GM12878 (cell line): ENCODE measurements at regions not wholly inside any gene's neighbourhood (a gene's known extent, or its start where the extent isn't known, plus 50 kb on each side); places are given as distances from the start of the nearest gene placed in this dataset.
"Not testable (repeated sequence)": the region's sequence is repeated elsewhere in the genome, so short reads cannot be mapped to it uniquely, and the experiment has no call there.

Experiments used
- ATAC-seq: fragments of 200-7000 bp; cut with Tn5 transposase; 3 replicates; pipeline ENCODE4 v1.9.1; 2020; ENCODE audit warnings: mild to moderate bottlenecking, moderate library complexity
- BruUV-seq: library from RNA; stranded (reverse); fragments of 400-500 nt; replicated peaks from 2 replicates; lab custom pipeline; 2021; lab: Mats Ljungman, UMichigan
- CTCF ChIA-PET: fragments of 300-600 bp; sonication (Branson Sonifier 250); formaldehyde crosslinking; extraction: SDS; loops from one replicate; lab custom pipeline; 2021; ENCODE audit warnings: inconsistent platforms; lab: Yijun Ruan, JAX
- POLR2A ChIA-PET: fragments of 350-600 bp; formaldehyde crosslinking; extraction: SDS; loops from one replicate; lab custom pipeline; 2021; ENCODE audit warnings: inconsistent platforms; lab: Charles Lee
- RAD21 ChIA-PET: fragments of 300-600 bp; sonication (Branson Sonifier 250); formaldehyde crosslinking; loops from one replicate; lab custom pipeline; 2023; ENCODE audit warnings: antibody characterized with exemption; ENCODE audit not compliant: unreplicated experiment; lab: Charles Lee
- SMC1A ChIA-PET: fragments of 300-600 bp; sonication (Branson Sonifier 250); formaldehyde crosslinking; loops from one replicate; lab custom pipeline; 2023; ENCODE audit not compliant: unreplicated experiment, uncharacterized antibody; lab: Charles Lee
- DNase-seq: peaks from one replicate; pipeline ENCODE4 v3.0.0-alpha.2; 2011; ENCODE audit warnings: low read depth, low spot score
- FAIRE-seq: peaks from 3 replicates; lab custom pipeline; 2011; peaks lifted over from hg19 to GRCh38; lab: Jason Lieb, UNC
- H2AFZ ChIP-seq: 2 replicates; pipeline ENCODE4 v1.6.0; 2011; ENCODE audit warnings: low read depth, low read length, control low read depth; ENCODE audit not compliant: control insufficient read depth
- H3K27ac ChIP-seq: 2 replicates; pipeline ENCODE4 v1.5.1; 2011; ENCODE audit warnings: control low read depth; ENCODE audit not compliant: control insufficient read depth, insufficient read depth
- H3K27me3 ChIP-seq, 2 experiments: replicated peaks in 1 of 2; 2 replicates each; pipeline versions ENCODE4 v1.6.0 to v1.6.1; 2011; ENCODE audit warnings: low read length in 1 of 2; ENCODE audit not compliant: control insufficient read depth in 2 of 2, insufficient read depth in 2 of 2
- H3K36me3 ChIP-seq, 2 experiments: 2 replicates each; pipeline ENCODE4 v1.5.1; 2011; ENCODE audit warnings: low read length in 1 of 2; ENCODE audit not compliant: control insufficient read depth in 2 of 2, insufficient read depth in 2 of 2
- H3K4me1 ChIP-seq: 2 replicates; pipeline ENCODE4 v1.6.1; 2011; ENCODE audit warnings: mild to moderate bottlenecking, low read length, moderate library complexity, mixed read lengths; ENCODE audit not compliant: control insufficient read depth, insufficient read depth
- H3K4me2 ChIP-seq: 2 replicates; pipeline ENCODE4 v1.6.0; 2011; ENCODE audit warnings: control low read depth; ENCODE audit not compliant: control insufficient read depth, insufficient read depth
- H3K4me3 ChIP-seq: fragments of 200-600 bp; sonication (generic); 2 replicates; pipeline ENCODE4 v1.5.1; 2016
- H3K79me2 ChIP-seq: 2 replicates; pipeline ENCODE4 v1.6.0; 2011; ENCODE audit warnings: low read length; ENCODE audit not compliant: control insufficient read depth, insufficient read depth
- H3K9ac ChIP-seq: 2 replicates; pipeline ENCODE4 v1.8.0; 2011; ENCODE audit warnings: low read length, control low read depth, mixed read lengths; ENCODE audit not compliant: control insufficient read depth, insufficient read depth
- H3K9me3 ChIP-seq: replicated peaks from 3 replicates; pipeline ENCODE4 v1.5.1; 2011; ENCODE audit warnings: mild to moderate bottlenecking, low read length; ENCODE audit not compliant: control insufficient read depth, insufficient read depth
- H4K20me1 ChIP-seq: 2 replicates; pipeline ENCODE4 v1.6.0; 2011; ENCODE audit not compliant: control insufficient read depth, insufficient read depth
- WRNIP1 ChIP-seq: IDR thresholded peaks from 2 replicates; pipeline ENCODE4 v1.6.1; 2011; ENCODE audit warnings: low read depth, low read length, improper control_type of control experiment, borderline replicate concordance
- WGBS: methylation state at CpG from one replicate; pipeline ENCODE4 v1.1.6; 2016; ENCODE audit warnings: low lambda C conversion rate; ENCODE audit not compliant: insufficient replicate concordance, insufficient coverage; ENCODE audit errors: missing lambda C conversion rate; 5-methylcytosine and 5-hydroxymethylcytosine counted together
- in situ Hi-C: fragments of 300-500 bp; cut with MboI; formaldehyde crosslinking; loops from 9 replicates; pipeline ENCODE4 v1.14.3; 2018; ENCODE audit warnings: mixed read lengths
- intact Hi-C: fragments of 100-400 bp; cut with micrococcal nuclease; formaldehyde crosslinking; loops from one replicate; pipeline ENCODE4 v1.14.2; 2022; ENCODE audit not compliant: unreplicated experiment
- TF ChIP-seq, protein P1 (sequence below): fragments of 450-650 bp; IDR thresholded peaks from 2 replicates; pipeline ENCODE4 v1.6.1; 2017; ENCODE audit warnings: mild to moderate bottlenecking, moderate library complexity

DNA sequence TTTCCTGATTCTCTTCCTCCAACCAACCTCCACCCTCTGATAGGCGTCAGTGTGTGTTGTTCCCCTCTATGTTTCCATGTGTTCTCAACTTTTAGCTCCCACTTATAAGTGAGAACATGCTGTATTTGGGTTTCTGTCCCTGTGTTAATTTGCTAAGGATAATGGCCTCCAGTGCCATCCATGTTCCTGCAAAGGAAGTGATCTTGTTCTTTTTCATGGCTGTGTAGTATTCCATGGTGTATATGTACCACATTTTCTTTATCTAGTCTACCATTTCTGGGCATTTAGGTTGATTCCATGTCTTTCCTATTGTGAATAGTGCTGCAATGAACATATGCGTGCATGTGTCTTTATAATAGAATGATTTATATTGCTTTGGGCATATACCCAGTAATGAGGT lies 107.1 kb upstream of the CPHXL start:
- ATAC-seq, H3K36me3 ChIP-seq, DNase-seq, H3K4me2 ChIP-seq, H3K9me3 ChIP-seq, in situ Hi-C loops, H2AFZ ChIP-seq, H3K27ac ChIP-seq, POLR2A ChIA-PET, BruUV-seq, RAD21 ChIA-PET, SMC1A ChIA-PET, intact Hi-C loops, H3K79me2 ChIP-seq, FAIRE-seq, CTCF ChIA-PET, H3K27me3 ChIP-seq, H3K4me1 ChIP-seq, H4K20me1 ChIP-seq, H3K9ac ChIP-seq, H3K4me3 ChIP-seq: not testable (repeated sequence)
- WGBS, result 47% methylated on average over 2 of the region's 2 CpGs

DNA sequence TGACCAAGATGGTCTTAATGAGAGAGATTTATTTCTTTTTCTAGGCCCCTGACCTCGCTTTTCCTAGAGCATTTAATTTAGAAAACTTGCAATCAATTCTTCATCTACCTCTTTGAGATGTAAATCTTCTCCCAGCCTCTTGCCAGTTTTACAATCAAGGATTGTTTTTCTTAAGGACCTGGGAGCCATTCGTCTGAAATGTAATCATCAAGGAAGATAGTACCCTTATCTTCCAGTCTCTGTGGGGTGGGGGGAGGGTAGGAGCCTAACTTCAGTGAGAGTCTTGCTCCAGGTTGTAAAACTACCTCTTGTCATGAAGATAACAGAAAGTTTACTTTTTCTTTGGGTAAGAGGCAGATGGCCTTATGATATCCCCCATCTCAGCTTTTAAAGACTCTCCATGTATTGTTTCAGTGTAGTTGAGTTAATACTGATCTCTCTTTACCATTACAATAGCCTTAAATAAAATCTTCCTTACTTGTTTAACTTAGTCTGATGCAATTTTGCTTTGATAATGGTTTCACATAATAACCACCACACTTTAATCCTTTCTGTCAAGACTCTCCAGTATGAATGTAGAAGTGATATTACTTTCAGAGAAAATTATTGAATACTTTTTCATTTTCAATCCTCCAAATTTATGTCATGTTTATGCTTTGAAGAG lies 110.2 kb upstream of the CPHXL start:
- no peak for FAIRE-seq
- 2% methylated on average over 2 of the region's 2 CpGs for WGBS
- H3K4me1 ChIP-seq, result no peaks in the 10 kb centered on the region
- no peak overlapping the region for H2AFZ ChIP-seq
- in situ Hi-C loops (no loop called here), intact Hi-C loops (no loop called here)
- no peak overlapping the region for H3K4me2 ChIP-seq
- no TSS peak for BruUV-seq
- CTCF ChIA-PET, result no interaction called here
- H3K9ac ChIP-seq, result no peak overlapping the region
- DNase-seq, result no peak
- RAD21 ChIA-PET, result no interaction called here
- ATAC-seq, result no peak
- POLR2A ChIA-PET, result interaction anchor here (0.6 kb wide), 1 partner anchor 527 kb away, joined by 4 read pairs; no protein-coding TSS in a partner anchor
- no peak overlapping the region for H3K4me3 ChIP-seq
- no peaks in the 10 kb centered on the region for H4K20me1 ChIP-seq
- H3K36me3 ChIP-seq, result no peaks in the 10 kb centered on the region
- H3K27ac ChIP-seq, result no peak overlapping the region
- no peaks in the 10 kb centered on the region for H3K9me3 ChIP-seq
- no peaks in the 10 kb centered on the region for H3K79me2 ChIP-seq
- TF ChIP-seq, protein P1, sequence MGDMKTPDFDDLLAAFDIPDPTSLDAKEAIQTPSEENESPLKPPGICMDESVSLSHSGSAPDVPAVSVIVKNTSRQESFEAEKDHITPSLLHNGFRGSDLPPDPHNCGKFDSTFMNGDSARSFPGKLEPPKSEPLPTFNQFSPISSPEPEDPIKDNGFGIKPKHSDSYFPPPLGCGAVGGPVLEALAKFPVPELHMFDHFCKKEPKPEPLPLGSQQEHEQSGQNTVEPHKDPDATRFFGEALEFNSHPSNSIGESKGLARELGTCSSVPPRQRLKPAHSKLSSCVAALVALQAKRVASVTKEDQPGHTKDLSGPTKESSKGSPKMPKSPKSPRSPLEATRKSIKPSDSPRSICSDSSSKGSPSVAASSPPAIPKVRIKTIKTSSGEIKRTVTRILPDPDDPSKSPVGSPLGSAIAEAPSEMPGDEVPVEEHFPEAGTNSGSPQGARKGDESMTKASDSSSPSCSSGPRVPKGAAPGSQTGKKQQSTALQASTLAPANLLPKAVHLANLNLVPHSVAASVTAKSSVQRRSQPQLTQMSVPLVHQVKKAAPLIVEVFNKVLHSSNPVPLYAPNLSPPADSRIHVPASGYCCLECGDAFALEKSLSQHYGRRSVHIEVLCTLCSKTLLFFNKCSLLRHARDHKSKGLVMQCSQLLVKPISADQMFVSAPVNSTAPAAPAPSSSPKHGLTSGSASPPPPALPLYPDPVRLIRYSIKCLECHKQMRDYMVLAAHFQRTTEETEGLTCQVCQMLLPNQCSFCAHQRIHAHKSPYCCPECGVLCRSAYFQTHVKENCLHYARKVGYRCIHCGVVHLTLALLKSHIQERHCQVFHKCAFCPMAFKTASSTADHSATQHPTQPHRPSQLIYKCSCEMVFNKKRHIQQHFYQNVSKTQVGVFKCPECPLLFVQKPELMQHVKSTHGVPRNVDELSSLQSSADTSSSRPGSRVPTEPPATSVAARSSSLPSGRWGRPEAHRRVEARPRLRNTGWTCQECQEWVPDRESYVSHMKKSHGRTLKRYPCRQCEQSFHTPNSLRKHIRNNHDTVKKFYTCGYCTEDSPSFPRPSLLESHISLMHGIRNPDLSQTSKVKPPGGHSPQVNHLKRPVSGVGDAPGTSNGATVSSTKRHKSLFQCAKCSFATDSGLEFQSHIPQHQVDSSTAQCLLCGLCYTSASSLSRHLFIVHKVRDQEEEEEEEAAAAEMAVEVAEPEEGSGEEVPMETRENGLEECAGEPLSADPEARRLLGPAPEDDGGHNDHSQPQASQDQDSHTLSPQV, result no peak
- TF ChIP-seq WRNIP1, result no peak
- H3K27me3 ChIP-seq, result peaks cover 0 to 2% of the 10 kb centered on the region in 2 experiments; a peak in 1 of 4 replicates
- SMC1A ChIA-PET, result interaction anchor here (0.8 kb wide), 1 partner anchor 30 kb away, joined by 3 read pairs; no protein-coding TSS in a partner anchor
